ENCODE measurements at regions not wholly inside any gene's neighbourhood (a gene's known extent, or its start where the extent isn't known, plus 50 kb on each side); places are given as distances from the start of the nearest gene placed in this dataset.

- no peak for DNase-seq (ENCODE audit: low read depth)
These were observed 200.0 kb upstream of the NCKAP5 start for GRCh38 chr2:133768256-133768655.

GRCh38 chr2:133768658-133769435, 200.6 kb upstream of the NCKAP5 start:
- no peak for DNase-seq (ENCODE audit: low read depth)

DNA sequence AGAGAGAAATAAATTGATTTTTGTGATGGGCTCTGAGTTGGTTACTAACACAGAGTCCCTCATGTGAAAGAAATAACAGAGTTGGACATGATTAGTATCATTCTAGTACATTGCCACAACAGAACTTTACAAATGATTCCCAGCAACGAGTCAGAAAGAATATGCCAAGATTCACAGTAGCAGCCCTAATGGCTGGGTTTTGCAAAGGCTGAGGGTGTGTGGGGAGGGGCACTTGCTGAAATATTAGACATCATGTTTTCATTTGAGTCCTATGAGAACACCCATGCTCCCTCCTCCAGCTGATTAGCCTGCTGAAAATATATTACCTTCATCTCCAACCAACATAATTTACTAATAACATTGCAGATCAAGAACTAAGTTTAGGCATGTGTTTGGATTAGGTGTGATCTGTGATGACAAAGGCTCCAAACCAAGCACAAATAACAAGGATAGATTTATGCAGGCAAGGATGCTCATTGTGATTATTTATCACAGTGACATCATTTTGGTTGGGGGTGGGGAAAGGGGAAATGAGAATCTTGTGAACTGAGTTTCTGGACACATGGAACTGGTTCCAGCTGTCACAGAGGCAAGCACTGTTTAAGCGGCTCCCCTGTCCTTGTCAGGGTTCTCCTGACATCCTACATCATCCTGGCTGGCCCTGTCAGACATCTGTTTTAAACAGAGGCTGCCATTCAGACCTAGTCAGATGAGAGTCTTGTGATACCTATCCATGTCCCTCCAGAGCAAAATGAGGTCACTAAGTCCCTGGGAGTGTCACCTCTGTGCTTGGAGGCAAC, 205.8 kb upstream of the NCKAP5 start:
- no peak for DNase-seq (ENCODE audit: low read depth)

DNA sequence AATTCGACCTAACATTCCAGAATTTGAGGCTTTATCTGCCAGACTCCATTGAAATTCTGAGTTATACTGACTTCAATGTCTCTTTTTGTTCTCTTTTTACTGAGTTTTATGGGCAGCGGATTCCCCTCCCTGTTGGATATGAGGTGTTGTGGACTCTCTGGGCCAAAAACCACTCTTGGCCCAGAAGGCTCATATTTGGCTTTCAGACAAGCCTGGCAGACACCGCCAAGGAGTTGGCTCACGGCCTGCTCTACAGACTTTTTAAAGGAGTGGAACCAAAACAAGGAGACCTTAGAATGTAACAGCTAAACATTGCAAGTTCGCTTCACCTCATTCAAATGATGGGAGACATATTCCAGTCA, 206.4 kb upstream of the NCKAP5 start:
- no peak for DNase-seq (ENCODE audit: low read depth)

GRCh38 chr2:133776936-133777573, 208.8 kb upstream of the NCKAP5 start:
- DNase-seq (ENCODE audit: low read depth): no peak

DNA sequence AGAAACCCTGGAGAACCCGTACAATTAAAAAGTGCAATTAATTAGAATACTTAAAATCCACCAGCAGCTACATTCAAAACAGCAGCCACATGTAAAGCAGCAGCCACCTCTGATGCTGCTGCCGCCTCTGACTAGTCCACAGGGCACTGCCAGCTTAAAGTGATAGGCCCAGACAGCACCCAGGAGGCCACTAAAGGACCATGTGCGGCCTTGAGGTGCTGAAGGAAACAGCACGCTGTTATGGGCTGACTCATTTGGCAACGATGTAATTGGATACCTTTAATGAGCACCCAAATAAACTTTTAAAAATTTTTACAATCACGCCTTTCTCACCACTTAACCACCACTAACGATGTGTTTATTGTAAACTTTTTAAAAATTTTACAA, 209.3 kb upstream of the NCKAP5 start:
- DNase-seq (ENCODE audit: low read depth): peak; percentile 35

DNA sequence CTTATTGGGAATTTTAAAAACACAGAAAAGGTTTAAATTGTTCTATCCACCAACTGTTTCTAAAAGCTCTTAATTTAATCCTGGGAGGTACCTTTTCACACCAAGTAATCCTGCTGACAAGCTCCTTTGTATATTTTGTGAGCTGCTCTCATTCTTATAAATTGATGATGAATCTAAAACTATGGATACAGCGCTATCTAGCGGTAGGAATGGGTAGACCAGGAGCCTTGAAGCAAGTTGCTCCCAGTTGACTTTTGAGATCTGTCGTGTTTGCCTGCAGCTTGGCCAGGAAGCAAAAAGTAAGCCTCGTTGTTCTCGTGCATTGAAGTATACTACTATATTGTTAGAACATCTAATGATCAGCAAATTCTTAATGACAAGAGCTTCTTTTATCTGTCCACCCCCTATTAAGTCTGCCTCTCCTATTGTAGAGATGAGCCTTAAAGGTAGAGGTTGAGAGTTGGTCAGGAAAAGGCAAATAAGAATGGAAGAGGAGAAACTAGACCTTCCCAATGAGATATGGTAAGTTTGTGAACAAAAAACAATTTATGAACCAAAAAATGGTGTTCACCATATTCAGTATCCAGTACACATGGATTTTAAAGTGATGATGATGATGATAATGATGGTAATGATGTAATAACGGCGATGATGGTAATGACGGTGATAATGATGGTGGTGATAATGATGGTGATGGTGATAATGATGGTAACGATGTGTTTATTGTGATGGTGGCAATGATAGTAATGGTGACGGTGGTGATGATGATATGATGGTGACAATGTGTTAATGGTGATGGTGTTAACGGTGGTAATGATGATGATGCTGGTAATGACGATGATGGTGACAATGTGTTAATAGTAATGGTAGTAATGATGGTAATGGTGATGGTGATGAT, 212.1 kb upstream of the NCKAP5 start:
- peak; percentile 75 for DNase-seq (ENCODE audit: low read depth)

DNA sequence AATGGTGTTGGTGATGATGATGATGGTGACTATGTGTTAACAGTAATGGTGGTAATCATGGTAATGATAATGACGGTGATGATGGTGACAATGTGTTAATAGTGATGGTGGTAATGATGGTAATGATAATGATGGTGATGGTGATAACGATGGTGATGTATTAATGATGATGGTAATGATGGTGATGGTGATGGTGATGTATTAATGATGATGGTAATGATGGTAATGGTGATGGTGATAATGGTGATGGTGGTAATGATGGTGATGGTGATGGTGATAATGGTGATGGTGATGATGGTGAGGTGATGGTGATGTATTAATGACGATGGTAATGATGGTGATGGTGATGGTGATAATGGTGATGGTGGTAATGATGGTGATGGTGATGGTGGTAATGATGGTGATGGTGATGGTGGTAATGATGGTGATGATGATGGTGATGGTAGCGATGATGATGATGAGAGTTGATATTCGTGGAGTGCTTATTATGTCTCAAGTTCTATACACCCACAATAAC, 212.8 kb upstream of the NCKAP5 start:
- DNase-seq (ENCODE audit: low read depth): no peak

GRCh38 chr2:133787207-133787606, 218.9 kb upstream of the NCKAP5 start:
- peak; percentile 62 for DNase-seq (ENCODE audit: low read depth)

- peak; percentile 53 for DNase-seq (ENCODE audit: low read depth)
These were observed 219.4 kb upstream of the NCKAP5 start for GRCh38 chr2:133787651-133788050.

GRCh38 chr2:133788386-133788785, 220.1 kb upstream of the NCKAP5 start:
- peak; percentile 18 for DNase-seq (ENCODE audit: low read depth)

GRCh38 chr2:133789743-133790142, 221.5 kb upstream of the NCKAP5 start:
- no peak for DNase-seq (ENCODE audit: low read depth)

- DNase-seq (ENCODE audit: low read depth): peak; percentile 54
These were observed 222.4 kb upstream of the NCKAP5 start for GRCh38 chr2:133790711-133791110.

DNA sequence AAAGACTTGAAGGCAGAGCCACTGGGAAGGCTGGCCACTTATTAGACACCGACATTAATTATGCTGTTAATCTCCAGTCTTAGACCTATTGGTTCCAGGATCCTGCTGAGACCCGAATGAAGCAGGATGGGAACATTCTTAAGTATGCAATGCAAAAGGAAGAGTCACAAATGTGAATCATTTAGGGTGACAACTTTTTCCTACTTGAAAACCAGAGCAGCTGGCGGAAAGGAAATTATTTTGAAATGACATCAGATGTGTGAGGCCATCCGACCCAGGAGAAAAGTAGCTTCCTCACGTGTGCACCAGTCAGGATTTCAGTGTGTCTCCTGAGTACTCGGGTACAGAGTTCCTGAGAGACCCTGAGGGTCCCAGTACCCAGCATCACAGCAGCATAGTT, 222.9 kb upstream of the NCKAP5 start:
- DNase-seq (ENCODE audit: low read depth): peak; percentile 86

DNA sequence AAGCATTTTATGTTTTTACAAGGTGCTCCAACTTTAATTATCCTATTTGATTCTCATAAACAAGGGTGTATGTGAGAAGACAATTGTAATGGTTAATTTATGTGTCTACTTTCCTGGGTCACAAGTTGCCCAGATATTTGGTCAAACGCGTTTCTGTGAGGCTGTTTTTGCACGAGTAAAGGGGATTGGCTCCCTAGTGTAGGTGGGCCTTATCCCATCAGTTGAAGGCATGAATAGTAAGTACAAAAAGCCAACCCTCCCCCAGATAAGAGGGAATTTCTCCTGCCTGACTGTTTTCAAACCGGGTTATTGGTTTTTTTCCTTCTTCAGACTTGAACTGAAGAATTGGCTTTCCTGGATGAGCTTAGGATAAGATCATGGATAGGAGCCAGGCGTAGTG, 224.0 kb upstream of the NCKAP5 start:
- no peak for DNase-seq (ENCODE audit: low read depth)

GRCh38 chr2:133794114-133794513, 225.9 kb upstream of the NCKAP5 start:
- DNase-seq (ENCODE audit: low read depth): no peak

DNA sequence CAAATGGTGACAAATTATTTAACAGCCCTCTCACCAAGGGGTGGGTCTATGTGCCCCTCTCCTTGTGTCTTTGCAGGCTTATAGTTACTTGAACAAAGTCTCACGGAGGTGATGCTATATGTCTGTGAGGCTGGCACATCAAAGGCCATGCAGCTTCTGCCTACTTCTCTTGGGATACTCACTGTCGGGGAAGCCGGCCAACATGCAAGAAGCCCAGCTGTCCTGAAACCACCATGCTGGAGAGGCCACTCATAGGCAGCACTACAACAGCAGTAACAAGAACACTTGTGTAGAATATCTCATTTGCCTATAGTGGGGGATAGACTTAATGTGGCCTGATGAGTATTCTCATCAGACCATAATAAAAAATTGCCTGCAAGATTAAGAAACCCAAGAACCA, 233.7 kb upstream of the NCKAP5 start:
- DNase-seq (ENCODE audit: low read depth): no peak

DNA sequence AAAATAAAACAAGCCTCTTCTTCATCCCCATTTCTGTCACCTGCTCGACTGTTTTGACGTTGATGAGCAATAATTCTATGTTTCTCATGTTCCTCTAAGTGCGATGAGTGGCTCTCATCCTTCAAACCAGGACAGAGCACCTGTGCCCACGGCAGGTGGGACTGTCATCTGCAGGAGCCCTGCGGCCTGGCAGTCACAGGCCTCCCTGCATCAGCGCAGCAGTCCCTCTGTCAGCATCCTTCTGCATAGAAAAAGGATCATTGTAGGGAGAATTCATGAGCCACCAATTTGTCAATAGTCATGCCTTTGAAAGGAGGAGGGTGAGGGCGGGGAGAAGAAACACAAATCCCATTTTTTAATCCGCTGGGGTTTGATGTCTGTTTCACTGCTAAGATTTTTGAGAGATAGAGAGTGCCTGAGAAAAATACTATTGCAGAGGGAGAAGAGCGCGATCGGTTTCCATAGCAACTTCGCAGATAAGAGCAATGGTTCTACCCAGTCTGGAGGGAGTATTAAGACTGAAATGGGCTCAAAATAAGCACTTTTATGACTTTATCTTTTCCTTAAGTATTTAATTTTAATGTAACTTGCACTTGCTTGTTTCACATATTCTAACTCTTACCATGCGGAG, 234.3 kb upstream of the NCKAP5 start:
- DNase-seq (ENCODE audit: low read depth): no peak

- DNase-seq (ENCODE audit: low read depth): no peak
These were observed 238.3 kb upstream of the NCKAP5 start for GRCh38 chr2:133806564-133806963.

DNA sequence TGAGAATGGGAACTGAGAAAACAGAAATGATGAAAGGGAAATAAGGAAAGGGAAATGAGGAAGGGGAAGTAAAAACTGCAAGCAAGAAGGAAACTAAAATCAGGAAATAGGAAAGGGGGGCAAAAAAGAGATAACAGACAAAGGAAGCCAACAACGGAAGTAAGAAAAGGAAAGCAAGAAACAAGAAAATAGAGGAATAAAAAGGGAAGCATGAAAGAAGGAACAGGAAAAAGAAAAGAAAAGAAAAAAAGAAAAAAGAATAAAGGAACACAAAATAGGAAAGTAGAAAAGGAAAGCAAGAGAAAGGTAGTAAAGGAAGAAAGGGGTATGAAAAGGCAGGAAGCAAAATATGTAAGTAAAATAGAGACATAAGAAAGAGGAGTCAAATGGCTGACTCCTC, 241.2 kb upstream of the NCKAP5 start:
- no peak for DNase-seq (ENCODE audit: low read depth)

- no peak for DNase-seq (ENCODE audit: low read depth)
These were observed 242.3 kb upstream of the NCKAP5 start for GRCh38 chr2:133810559-133810958.

Measured in LHCN-M2 (cell line).